ENCODE measurements at regions not wholly inside any gene's neighbourhood (a gene's known extent, or its start where the extent isn't known, plus 50 kb on each side); places are given as distances from the start of the nearest gene placed in this dataset.
"Not testable (repeated sequence)": the region's sequence is repeated elsewhere in the genome, so short reads cannot be mapped to it uniquely, and the experiment has no call there.

DNA sequence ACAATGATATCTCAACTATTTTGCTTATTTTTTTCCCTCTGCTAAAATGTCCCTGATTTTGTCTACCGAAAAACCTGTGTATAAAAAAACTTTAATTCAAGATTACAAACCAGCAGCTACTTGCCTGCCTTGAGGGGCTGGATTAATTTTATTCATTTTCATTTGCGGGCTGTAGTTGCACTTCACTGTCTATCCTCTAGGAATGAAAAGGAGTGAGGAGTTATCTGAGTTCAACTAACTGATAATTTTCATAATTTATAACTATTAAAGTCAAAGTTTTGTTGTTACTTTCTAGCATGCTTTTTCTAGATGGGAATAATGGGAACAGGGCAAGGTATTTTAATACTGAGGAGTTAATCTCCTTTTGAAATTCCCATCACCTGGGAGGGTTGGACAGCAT, 50.3 kb upstream of the AGTPBP1 start:
- H3K27me3 ChIP-seq (replicated peaks in 1 of 2; ENCODE audit: control insufficient read depth in 2 of 2, insufficient read depth in 2 of 2, low read length in 1 of 2); H2AFZ ChIP-seq (ENCODE audit: control insufficient read depth, low read depth, low read length); H3K79me2 ChIP-seq (ENCODE audit: control insufficient read depth, insufficient read depth, low read length); H3K27ac ChIP-seq (ENCODE audit: control insufficient read depth, insufficient read depth); DNase-seq (ENCODE audit: low read depth, low spot score); H3K36me3 ChIP-seq (ENCODE audit: control insufficient read depth in 2 of 2, insufficient read depth in 2 of 2, low read length in 1 of 2); ATAC-seq; intact Hi-C loops (cut with micrococcal nuclease; ENCODE audit: unreplicated experiment); RAD21 ChIA-PET (ENCODE audit: unreplicated experiment); CTCF ChIA-PET; H3K9ac ChIP-seq (ENCODE audit: control insufficient read depth, insufficient read depth, low read length); H3K4me1 ChIP-seq (ENCODE audit: control insufficient read depth, insufficient read depth, low read length); H3K4me3 ChIP-seq; H3K4me2 ChIP-seq (ENCODE audit: control insufficient read depth, insufficient read depth); H4K20me1 ChIP-seq (ENCODE audit: control insufficient read depth, insufficient read depth); POLR2A ChIA-PET; H3K9me3 ChIP-seq (replicated peaks; ENCODE audit: control insufficient read depth, insufficient read depth, low read length); SMC1A ChIA-PET (ENCODE audit: uncharacterized antibody, unreplicated experiment); FAIRE-seq; BruUV-seq (replicated peaks): not testable (repeated sequence)
- in situ Hi-C loops (cut with MboI): loop anchor here (10.0 to 25.0 kb wide), 2 partner anchors 97 to 1405 kb away; no protein-coding TSS in a partner anchor
- 66% methylated on average over 2 of the region's 2 CpGs for WGBS (ENCODE audit: insufficient coverage, insufficient replicate concordance, low lambda C conversion rate, missing lambda C conversion rate)

DNA sequence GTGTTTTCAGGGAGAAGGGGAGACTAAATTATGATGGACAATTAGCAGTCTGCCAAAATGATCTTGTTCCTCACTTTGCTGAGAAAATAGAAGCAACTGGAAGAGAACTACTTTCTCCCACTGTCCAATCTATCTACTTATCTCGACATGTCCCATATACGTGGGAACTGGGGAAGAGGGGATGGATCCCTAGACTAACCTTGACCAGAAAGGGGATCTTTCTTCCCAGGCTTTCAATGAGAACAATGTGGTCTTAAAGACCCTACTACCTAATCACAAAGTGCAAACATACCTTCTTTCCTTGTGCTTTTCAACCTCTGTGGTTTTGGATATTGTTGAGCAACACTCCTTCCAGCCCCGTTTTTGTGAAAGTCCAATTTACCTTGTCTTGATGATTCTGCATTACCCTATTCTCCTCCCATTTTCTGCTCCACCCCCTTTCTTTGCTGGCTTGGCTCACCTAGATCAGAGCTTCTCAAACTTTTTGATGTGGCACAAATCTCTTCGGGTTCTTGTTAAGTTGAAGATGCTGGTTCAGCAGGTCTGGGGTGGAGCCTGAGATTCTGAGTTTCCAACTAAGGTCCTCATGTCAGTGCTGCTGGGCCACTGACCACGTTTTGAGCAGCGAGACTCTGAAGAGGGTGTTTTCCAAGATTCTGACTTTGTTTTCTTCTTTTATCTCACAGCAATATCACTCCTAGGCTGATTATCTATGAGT, 61.4 kb upstream of the AGTPBP1 start:
- CTCF ChIA-PET; BruUV-seq (replicated peaks); intact Hi-C loops (cut with micrococcal nuclease; ENCODE audit: unreplicated experiment); H4K20me1 ChIP-seq (ENCODE audit: control insufficient read depth, insufficient read depth); H3K9me3 ChIP-seq (replicated peaks; ENCODE audit: control insufficient read depth, insufficient read depth, low read length); SMC1A ChIA-PET (ENCODE audit: uncharacterized antibody, unreplicated experiment); POLR2A ChIA-PET; H3K4me2 ChIP-seq (ENCODE audit: control insufficient read depth, insufficient read depth); H3K4me1 ChIP-seq (ENCODE audit: control insufficient read depth, insufficient read depth, low read length); H2AFZ ChIP-seq (ENCODE audit: control insufficient read depth, low read depth, low read length); DNase-seq (ENCODE audit: low read depth, low spot score); H3K4me3 ChIP-seq; FAIRE-seq; ATAC-seq; H3K27me3 ChIP-seq (replicated peaks in 1 of 2; ENCODE audit: control insufficient read depth in 2 of 2, insufficient read depth in 2 of 2, low read length in 1 of 2); H3K79me2 ChIP-seq (ENCODE audit: control insufficient read depth, insufficient read depth, low read length); H3K27ac ChIP-seq (ENCODE audit: control insufficient read depth, insufficient read depth); RAD21 ChIA-PET (ENCODE audit: unreplicated experiment); H3K9ac ChIP-seq (ENCODE audit: control insufficient read depth, insufficient read depth, low read length); H3K36me3 ChIP-seq (ENCODE audit: control insufficient read depth in 2 of 2, insufficient read depth in 2 of 2, low read length in 1 of 2): not testable (repeated sequence)
- 43% methylated on average over 6 of the region's 6 CpGs for WGBS (ENCODE audit: insufficient coverage, insufficient replicate concordance, low lambda C conversion rate, missing lambda C conversion rate)
- in situ Hi-C loops (cut with MboI): loop anchor here (25.0 kb wide), 1 partner anchor 484 kb away; the partner anchor contains the start of gene ISCA1

All from GM12878 (cell line).